ENCODE measurements at regions not wholly inside any gene's neighbourhood (a gene's known extent, or its start where the extent isn't known, plus 50 kb on each side); places are given as distances from the start of the nearest gene placed in this dataset.

- TF ChIP-seq GATA2 (IDR thresholded peaks at IDR 0.05; ENCODE audit: low read depth, low read length) (no peak), GATA3 (IDR thresholded peaks at IDR 0.05; ENCODE audit: low read depth, low read length) (no peak)
Measured at GRCh38 chr9:115591584-115591984, 473.6 kb upstream of the TNC start.

DNA sequence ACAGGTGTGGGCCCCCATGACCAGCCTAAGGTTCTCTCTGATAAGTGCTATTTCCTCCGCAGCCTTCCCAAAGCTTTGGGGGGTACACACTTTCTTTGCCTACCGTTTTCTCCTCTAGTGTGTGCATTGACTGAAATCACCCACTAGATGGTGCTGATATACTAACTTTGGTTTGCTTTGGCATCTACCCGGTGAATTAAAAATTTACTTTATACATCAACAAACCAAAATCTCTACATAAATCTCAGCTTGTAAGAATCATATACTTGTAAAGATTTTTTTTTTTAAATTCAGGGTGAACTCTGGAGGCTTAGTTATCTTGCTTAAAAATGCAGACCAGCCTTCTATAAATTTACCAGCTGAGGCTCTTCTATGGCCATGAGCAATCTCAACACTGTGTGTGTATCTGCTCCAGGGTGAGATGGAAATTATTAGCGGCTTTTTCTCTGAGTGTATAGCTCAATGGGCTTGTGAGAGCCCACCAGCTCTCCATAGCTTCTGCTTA, 475.7 kb upstream of the TNC start:
- TF ChIP-seq GATA3 (IDR thresholded peaks at IDR 0.05; ENCODE audit: low read depth, low read length), result no peak
- no peak for TF ChIP-seq GATA2 (IDR thresholded peaks at IDR 0.05; ENCODE audit: low read depth, low read length)

- TF ChIP-seq GATA3 (IDR thresholded peaks at IDR 0.05; ENCODE audit: low read depth, low read length) (no peak), GATA2 (IDR thresholded peaks at IDR 0.05; ENCODE audit: low read depth, low read length) (no peak)
Measured at GRCh38 chr9:115594557-115594956, 476.6 kb upstream of the TNC start.

DNA sequence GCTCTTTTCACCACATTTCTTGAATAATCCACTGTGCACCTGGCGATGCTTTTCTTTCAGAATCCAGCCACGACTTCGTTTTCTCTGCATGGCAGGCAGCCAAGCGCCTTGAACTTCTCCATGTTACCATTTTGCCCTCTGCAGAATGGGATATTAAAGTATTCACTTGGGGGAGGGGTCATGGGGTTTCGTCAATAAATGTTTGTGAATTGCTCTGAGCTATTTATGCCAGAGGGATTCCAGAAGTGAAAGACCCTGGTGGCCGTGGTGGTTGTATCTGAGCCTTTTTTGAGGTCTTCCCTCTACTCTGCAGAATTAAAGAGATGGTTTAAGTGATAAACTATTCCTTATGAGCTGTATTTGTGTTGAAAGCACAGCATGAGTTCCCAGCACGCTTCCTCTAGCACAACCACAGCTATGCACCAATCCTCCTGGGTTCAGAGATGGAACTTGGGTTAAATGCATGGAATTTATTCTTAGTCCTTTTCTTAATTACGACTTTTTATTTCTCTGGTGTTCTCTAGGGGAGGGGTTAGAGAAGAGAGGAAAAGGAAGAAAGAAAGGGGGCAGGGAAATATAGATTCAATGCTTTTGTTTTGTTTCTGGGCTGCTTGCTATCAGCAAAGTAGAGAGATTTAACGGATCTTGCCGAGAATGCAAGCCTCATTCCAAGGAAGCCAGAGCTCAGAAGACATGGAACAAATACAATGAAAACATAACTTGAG, 478.2 kb upstream of the TNC start:
- TF ChIP-seq GATA2 (IDR thresholded peaks at IDR 0.05; ENCODE audit: low read depth, low read length) (no peak), GATA3 (IDR thresholded peaks at IDR 0.05; ENCODE audit: low read depth, low read length) (no peak)

DNA sequence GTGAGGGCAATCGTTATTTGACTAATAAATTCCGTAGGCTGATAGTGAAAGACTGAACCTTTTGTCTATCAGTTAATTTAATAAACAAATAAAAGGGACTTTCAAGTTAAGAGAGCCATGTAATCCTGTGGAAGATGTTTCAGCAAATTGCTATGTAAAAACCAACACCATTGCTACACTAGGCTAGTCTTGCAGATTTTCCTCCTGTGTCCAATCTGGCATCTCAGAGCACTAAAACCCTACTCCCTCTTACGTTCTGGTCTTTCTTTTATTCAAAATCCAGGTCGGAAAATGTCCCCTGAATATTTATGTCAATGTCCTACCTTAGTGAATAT, 478.8 kb upstream of the TNC start:
- TF ChIP-seq GATA2 (IDR thresholded peaks at IDR 0.05; ENCODE audit: low read depth, low read length) (no peak), GATA3 (IDR thresholded peaks at IDR 0.05; ENCODE audit: low read depth, low read length) (no peak)

GRCh38 chr9:115597330-115597895, 479.5 kb upstream of the TNC start:
- TF ChIP-seq GATA2 (IDR thresholded peaks at IDR 0.05; ENCODE audit: low read depth, low read length), result no peak
- no peak for TF ChIP-seq GATA3 (IDR thresholded peaks at IDR 0.05; ENCODE audit: low read depth, low read length)

- no peak for TF ChIP-seq GATA2 (IDR thresholded peaks at IDR 0.05; ENCODE audit: low read depth, low read length)
- no peak for TF ChIP-seq GATA3 (IDR thresholded peaks at IDR 0.05; ENCODE audit: low read depth, low read length)
Measured at GRCh38 chr9:115598751-115599150, 480.8 kb upstream of the TNC start.

DNA sequence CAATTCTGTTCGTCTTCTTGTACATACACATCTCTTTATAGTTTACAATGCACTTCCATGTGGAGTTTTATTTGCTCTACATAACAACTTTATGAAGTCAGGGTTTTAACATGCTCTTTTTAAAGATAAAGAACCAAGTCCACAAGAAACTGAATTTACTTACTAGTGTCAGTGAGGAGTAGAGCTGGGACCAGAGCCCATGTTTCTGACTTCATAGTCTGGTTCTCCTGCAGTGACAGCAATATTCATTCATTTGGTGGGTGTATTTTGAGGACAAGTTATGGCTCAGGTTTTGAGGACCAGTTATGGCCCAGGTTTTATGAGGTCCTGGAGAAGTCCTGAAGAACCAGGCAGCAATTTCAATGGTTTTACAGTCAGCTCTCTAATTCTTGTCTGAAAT, 481.9 kb upstream of the TNC start:
- TF ChIP-seq GATA3 (IDR thresholded peaks at IDR 0.05; ENCODE audit: low read depth, low read length) (no peak), GATA2 (IDR thresholded peaks at IDR 0.05; ENCODE audit: low read depth, low read length) (no peak)

DNA sequence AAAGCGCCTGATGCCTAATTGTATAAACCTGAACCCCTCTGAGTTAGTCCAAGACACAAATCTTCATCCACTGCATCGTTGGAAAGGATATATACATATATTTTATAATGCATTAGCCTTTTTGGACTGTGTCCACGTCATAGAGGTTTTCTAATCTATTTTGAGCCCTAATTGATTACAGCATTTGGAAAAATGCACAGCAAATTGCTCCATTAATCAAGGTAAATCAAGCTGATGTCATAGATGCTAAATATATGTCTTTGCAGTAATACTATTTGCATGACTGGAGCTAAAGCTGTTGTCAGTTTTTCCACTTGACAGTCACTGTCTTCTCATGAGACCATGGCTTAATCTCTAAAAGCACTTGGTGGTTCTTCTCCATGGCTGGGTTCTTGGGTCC, 483.5 kb upstream of the TNC start:
- TF ChIP-seq GATA2 (IDR thresholded peaks at IDR 0.05; ENCODE audit: low read depth, low read length) (no peak), GATA3 (IDR thresholded peaks at IDR 0.05; ENCODE audit: low read depth, low read length) (no peak)

GRCh38 chr9:115604831-115605483, 487.0 kb upstream of the TNC start:
- TF ChIP-seq GATA2 (IDR thresholded peaks at IDR 0.05; ENCODE audit: low read depth, low read length) (no peak), GATA3 (IDR thresholded peaks at IDR 0.05; ENCODE audit: low read depth, low read length) (no peak)

DNA sequence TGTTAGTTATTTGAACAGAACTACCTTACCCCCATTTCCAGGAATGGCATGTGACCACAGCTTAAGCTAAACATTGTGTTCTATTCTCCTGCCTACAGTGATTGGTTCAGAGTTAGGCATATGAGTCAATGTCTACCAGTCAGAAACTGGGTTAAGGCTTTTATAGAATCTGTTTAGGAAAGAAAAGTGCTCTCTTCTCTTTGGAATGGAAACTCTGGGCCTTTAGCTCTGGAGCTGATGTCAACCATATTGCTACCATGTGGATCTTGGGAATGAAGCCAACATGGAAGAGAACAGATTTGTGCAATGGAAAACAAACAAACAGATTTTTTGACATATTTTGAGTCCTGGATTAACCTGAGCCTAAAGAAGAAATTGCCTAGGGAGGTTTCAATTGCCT, 488.9 kb upstream of the TNC start:
- no peak for TF ChIP-seq GATA2 (IDR thresholded peaks at IDR 0.05; ENCODE audit: low read depth, low read length)
- TF ChIP-seq GATA3 (IDR thresholded peaks at IDR 0.05; ENCODE audit: low read depth, low read length), result no peak

DNA sequence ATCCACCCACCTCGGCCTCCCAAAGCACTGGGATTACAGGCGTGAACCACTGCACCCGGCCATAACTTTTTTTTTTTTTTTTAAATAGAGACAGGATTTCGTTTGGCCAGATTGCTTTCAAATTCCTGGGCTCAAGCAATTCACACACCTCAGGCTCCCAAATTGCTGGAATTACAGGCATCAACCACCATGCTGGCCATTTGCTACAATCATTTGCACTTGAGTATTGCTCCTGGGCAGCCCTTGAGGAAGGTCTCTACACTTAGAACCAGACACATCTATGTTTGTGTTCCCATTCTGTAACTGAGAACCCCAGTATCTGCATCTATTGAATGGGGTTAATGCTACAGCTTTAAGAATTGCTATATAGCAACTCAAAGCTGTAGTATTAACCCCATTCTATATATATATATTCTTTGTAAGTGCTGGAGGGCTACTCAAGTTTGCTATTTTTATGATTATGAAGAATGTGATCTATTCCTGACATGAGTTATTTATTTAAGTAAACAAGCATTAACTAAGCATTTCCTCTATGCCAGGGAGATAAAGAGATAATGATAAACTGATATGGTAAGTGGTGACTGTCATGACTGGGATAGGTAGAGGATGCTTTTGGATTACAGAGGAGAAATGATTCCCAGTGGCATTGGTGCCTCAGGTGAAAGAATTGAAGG, 496.5 kb upstream of the TNC start:
- TF ChIP-seq GATA3 (IDR thresholded peaks at IDR 0.05; ENCODE audit: low read depth, low read length) (no peak), GATA2 (IDR thresholded peaks at IDR 0.05; ENCODE audit: low read depth, low read length) (no peak)

GRCh38 chr9:115615000-115615401, 497.0 kb upstream of the TNC start:
- TF ChIP-seq GATA3 (IDR thresholded peaks at IDR 0.05; ENCODE audit: low read depth, low read length) (no peak), GATA2 (IDR thresholded peaks at IDR 0.05; ENCODE audit: low read depth, low read length) (no peak)

GRCh38 chr9:115615821-115616665, 498.1 kb upstream of the TNC start:
- TF ChIP-seq GATA2 (IDR thresholded peaks at IDR 0.05; ENCODE audit: low read depth, low read length) (no peak), GATA3 (IDR thresholded peaks at IDR 0.05; ENCODE audit: low read depth, low read length) (no peak)

Data from SH-SY5Y (cell line).